ENCODE measurements at regions not wholly inside any gene's neighbourhood (a gene's known extent, or its start where the extent isn't known, plus 50 kb on each side); places are given as distances from the start of the nearest gene placed in this dataset.

GRCh38 chr2:66253066-66253465 is 181.9 kb upstream of the MEIS1 start:
- TF ChIP-seq ZBTB7A (IDR thresholded peaks at IDR 0.05; ENCODE audit: low read depth) (no peak), FOXM1 (IDR thresholded peaks at IDR 0.05; ENCODE audit: borderline replicate concordance, low read depth) (no peak), NFIC (IDR thresholded peaks at IDR 0.05) (no peak), REST (IDR thresholded peaks at IDR 0.05; ENCODE audit: low read depth) (no peak), TCF12 (IDR thresholded peaks at IDR 0.05; ENCODE audit: low read depth) (no peak), EP300 (IDR thresholded peaks at IDR 0.05; ENCODE audit: borderline replicate concordance) (no peak), TAF1 (IDR thresholded peaks at IDR 0.05; ENCODE audit: low read depth) (no peak), CREB1 (IDR thresholded peaks at IDR 0.05; ENCODE audit: low read depth) (no peak), RAD21 (IDR thresholded peaks at IDR 0.05; ENCODE audit: low read depth) (no peak), CEBPB (IDR thresholded peaks at IDR 0.05) (no peak), EGR1 (IDR thresholded peaks at IDR 0.05) (no peak), YY1 (IDR thresholded peaks at IDR 0.05; ENCODE audit: low read depth) (no peak), TEAD4 (IDR thresholded peaks at IDR 0.05) (no peak)
- TF ChIP-seq, protein P1, sequence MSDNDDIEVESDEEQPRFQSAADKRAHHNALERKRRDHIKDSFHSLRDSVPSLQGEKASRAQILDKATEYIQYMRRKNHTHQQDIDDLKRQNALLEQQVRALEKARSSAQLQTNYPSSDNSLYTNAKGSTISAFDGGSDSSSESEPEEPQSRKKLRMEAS (IDR thresholded peaks at IDR 0.05): no peak
- TF ChIP-seq, protein P2, sequence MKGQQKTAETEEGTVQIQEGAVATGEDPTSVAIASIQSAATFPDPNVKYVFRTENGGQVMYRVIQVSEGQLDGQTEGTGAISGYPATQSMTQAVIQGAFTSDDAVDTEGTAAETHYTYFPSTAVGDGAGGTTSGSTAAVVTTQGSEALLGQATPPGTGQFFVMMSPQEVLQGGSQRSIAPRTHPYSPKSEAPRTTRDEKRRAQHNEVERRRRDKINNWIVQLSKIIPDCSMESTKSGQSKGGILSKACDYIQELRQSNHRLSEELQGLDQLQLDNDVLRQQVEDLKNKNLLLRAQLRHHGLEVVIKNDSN (IDR thresholded peaks at IDR 0.05): no peak

- TF ChIP-seq REST (IDR thresholded peaks at IDR 0.05; ENCODE audit: low read depth): no peak
- TF ChIP-seq TEAD4 (IDR thresholded peaks at IDR 0.05): no peak
- TF ChIP-seq CEBPB (IDR thresholded peaks at IDR 0.05): no peak
- TF ChIP-seq EGR1 (IDR thresholded peaks at IDR 0.05): no peak
- no peak for TF ChIP-seq ZBTB7A (IDR thresholded peaks at IDR 0.05; ENCODE audit: low read depth)
- TF ChIP-seq, protein P1 (IDR thresholded peaks at IDR 0.05): no peak
- TF ChIP-seq EP300 (IDR thresholded peaks at IDR 0.05; ENCODE audit: borderline replicate concordance): no peak
- no peak for TF ChIP-seq YY1 (IDR thresholded peaks at IDR 0.05; ENCODE audit: low read depth)
- TF ChIP-seq, protein P2 (IDR thresholded peaks at IDR 0.05): no peak
- no peak for TF ChIP-seq TAF1 (IDR thresholded peaks at IDR 0.05; ENCODE audit: low read depth)
These were observed 182.8 kb upstream of the MEIS1 start for GRCh38 chr2:66252109-66252508.

DNA sequence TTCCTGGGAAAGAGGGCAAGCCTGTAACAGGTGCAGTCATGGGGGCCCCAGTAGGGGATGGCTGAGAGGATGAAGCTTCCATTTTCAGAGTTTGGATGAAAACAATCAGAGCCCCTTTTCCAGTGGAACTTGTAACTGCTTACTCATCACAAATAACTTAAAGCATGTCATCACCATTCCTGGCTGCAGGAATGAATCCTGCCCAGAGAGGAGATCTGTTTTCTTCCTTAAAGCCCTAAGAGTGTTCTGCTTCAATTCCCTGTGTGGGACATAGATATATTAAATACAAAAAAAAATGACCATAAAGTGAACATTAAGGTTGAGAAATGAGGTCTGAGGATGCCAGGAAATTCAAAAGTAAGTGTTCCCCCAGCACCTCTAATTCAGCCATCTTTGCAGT is 183.4 kb upstream of the MEIS1 start:
- TF ChIP-seq TAF1 (IDR thresholded peaks at IDR 0.05; ENCODE audit: low read depth) (no peak), EGR1 (IDR thresholded peaks at IDR 0.05) (no peak), EP300 (IDR thresholded peaks at IDR 0.05; ENCODE audit: borderline replicate concordance) (no peak), FOXM1 (IDR thresholded peaks at IDR 0.05; ENCODE audit: borderline replicate concordance, low read depth) (no peak), REST (IDR thresholded peaks at IDR 0.05; ENCODE audit: low read depth) (no peak), RAD21 (IDR thresholded peaks at IDR 0.05; ENCODE audit: low read depth) (no peak), NFIC (IDR thresholded peaks at IDR 0.05) (no peak), CREB1 (IDR thresholded peaks at IDR 0.05; ENCODE audit: low read depth) (no peak), CEBPB (IDR thresholded peaks at IDR 0.05) (no peak), YY1 (IDR thresholded peaks at IDR 0.05; ENCODE audit: low read depth) (no peak), TEAD4 (IDR thresholded peaks at IDR 0.05) (no peak), TCF12 (IDR thresholded peaks at IDR 0.05; ENCODE audit: low read depth) (no peak), ZBTB7A (IDR thresholded peaks at IDR 0.05; ENCODE audit: low read depth) (no peak)
- TF ChIP-seq, protein P1 (IDR thresholded peaks at IDR 0.05): no peak
- TF ChIP-seq, protein P2 (IDR thresholded peaks at IDR 0.05): no peak
